HG02588 (cell line): ENCODE measurements at regions not wholly inside any gene's neighbourhood (a gene's known extent, or its start where the extent isn't known, plus 50 kb on each side); places are given as distances from the start of the nearest gene placed in this dataset.
"Not testable (repeated sequence)": the region's sequence is repeated elsewhere in the genome, so short reads cannot be mapped to it uniquely, and the experiment has no call there.

Source experiments
- ATAC-seq: cut with Tn5 transposase; IDR thresholded peaks from one replicate; pipeline ENCODE4 v1.9.1; 2021; ENCODE audit warnings: mild to moderate bottlenecking, moderate library complexity; ENCODE audit not compliant: unreplicated experiment

DNA sequence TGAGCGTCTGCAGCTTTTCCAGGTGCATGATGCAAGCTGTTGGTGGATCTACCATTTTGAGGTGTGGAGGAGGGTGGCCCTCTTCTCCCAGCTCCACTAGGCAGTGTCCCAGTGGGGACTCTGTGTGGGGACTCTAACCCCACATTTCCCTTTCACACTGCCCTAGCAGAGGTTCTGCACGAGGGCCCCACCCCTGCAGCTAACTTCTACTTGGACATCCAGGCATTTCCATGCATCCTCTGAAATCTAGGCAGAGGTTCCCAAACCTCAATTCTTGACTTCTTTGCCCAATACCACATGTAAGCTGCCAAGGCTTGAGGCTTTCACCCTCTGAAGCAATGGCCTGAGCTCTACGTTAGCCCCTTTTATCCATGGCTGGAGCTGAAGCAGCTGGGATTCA lies 61.4 kb upstream of the HGFAC start:
- not testable (repeated sequence) for ATAC-seq

DNA sequence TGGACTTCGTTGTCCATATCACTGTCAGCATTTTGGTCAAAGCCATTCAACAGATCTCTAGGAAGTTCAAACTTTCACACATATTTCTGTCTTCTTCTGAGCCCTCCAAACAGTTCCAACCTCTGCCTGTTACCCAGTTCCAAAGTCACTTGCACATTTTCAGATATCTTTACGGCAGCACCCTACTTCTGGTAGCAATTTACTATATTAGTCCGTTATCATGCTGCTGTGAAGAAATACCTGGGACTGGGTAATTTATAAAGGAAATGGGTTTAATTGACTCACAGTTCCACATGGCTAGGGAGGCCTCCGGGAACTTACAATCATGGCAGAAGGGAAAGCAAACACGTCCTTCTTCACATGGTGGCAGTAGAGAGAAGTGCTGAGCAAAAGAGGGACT lies 60.6 kb upstream of the HGFAC start:
- not testable (repeated sequence) for ATAC-seq

DNA sequence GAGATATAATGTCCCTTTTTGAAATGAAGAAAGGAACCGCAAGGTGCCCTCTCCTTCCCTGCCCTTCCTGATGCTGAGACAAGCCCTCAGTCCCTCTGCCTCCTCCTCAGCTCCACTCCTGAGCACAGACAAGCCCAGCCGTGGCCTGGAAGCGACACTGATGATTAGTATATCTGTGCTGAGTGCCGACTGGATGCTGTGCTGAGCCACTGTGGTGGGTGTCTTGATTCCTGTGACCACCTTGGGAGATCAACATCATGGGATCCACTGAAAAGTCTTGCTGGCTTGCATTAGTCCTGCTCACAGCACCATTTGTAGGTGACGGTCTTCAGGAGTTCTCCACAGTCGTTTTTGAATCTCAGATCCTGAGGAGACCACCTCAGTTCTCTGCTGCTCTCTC lies 59.5 kb upstream of the HGFAC start:
- ATAC-seq = no peak

DNA sequence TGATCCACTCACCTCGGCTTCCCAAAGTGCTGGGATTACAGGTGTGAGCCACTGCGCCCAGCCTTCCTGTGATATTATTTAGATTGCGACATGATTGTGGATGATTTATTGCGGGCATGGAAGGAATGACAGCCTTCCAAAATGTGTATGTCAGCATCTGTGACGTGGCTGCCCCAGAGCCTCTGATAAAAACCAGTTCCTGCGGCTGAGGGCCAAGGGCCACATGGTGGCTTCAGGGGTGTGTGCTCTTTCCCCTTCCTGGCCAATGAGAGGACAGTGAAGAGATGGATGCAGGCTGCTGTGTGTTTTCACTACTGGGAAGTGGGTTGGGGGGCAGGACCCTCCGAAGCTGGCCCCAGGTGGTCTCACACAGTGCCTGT lies 57.4 kb upstream of the HGFAC start:
- no peak for ATAC-seq

DNA sequence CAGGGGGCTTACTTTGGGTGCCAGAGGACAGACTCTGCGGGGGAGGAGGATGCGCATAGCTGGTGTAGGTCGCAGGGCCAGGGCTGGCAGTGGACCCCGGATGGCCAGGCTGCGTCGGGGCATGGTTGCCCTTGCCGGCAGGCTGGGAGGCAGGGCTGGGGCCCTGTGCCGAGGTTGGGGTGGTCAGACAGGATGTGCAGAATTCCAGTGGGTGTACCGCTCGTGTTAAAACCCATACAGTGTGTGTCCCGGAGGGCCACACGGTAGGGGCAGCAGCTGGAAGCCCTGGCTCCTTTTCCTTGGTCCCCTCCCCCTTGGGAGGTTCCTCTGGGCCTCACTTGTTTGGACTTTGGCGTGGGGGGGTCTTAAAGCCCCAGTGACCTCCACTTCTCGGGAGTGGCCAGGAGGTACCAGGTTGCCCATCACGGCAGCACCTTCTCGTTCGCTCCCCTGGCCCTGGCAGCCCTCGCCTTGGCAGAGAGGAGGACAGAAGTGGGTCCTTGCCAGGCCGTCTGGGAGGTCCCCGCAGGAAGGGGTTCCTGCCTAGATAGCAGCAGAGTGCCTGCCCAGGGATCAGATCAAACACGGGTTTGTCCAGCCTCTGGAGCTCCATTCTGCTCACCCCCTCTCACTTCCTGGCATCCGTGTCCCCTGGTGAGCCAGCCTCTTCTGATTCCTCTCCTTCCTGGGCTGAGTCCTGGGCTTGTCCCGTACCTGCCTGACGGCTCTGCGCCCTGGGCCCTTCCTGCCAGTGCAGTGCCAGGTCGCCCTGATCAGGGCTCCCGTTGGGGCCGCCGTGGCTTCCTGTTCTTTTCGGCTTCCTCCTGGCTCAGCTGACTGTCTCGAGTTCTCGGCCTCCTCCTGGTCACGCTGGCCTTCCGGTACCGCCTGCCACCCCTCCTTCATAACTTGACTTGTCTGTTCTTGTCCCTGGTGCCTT lies 56.7 kb upstream of the HGFAC start:
- no peak for ATAC-seq

DNA sequence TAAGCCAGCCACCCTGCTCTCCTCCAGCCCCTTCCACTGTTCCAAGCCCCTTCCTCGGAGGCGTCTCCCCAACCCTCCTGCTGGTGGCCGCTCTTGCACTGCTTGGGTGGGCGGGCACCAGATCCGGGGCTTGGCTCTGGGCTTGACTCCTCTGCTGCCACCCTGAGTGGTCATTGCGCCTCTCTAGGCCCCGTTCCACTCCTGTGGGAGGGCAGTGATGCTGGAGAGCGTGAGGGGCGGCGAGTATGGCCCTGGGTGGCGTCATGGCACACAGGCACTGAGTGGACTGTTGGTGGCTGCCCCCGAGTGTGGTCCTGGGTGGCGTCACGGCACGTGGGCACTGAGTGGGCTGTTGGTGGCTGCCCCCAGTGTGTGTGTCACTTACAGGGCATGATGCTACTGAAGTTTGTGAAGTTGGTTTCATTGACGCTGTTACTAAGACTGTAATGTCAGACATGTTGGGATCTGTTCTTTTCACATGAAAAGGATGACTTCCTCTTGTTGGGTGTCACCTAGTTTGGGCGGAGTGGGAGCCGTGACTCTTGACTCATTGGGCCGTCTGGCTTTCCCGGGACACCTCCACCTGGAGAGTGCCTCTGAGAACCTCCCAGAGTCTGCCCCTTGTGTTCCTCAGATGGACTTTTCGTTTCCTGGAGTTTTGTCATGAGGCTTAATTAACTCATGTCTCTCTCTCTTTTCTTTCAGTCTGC lies 55.9 kb upstream of the HGFAC start:
- ATAC-seq = no peak

DNA sequence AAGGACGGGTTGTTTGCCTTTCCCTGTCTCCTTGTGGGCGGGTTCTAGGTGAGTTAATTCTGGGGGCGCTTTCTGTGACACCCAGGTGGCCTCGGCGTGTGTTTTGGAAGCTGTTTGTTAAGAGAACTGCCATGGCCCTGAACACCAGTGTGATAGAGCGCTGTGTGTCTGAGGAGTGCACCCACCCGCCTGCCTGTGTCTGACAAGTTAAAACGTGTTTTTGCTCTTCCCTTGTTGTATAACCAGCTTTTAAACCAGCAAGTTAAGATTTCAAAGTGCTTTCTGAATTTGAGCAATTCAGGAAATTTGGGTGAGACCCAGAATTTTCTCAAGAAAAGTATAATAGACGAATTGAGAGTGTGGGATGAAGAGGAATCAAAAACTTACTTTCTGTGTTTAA lies 55.2 kb upstream of the HGFAC start:
- ATAC-seq = no peak

DNA sequence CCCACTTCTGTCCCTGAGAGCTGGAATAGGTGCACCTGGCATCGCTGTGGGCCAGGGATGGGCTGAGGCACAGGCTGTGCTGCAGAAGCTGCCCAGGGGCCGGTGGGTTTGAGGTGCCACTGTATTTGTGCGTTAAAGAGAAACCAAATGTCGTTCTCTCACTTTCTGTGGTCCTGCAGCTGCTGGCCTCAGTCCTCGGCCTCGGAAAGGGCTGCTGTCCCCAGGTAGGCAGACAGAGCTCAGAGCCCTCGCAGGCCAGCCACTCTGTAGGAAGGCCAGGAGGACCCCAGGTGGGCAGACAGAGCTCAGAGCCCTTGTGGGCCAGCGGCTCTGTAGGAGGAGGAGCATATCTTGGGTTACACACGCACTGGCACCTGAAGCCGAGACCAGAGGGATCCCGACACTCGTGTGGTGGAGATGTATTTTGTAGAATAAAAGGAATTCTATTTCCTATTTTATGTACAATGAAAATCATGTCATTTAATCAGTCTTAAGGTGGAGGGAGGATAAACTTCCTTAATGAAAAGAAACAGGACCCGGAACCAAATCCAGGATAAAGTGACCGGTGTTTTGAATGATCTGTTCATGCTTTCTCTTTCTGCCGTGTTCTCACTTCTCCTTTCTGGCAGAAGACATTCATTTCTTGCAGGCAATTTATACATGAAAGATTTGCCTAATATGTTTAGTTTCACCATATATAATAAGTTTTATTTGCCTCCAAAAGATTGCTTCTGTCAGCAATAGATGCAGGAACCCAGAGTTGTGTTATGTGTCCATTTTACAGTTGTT lies 54.4 kb upstream of the HGFAC start:
- no peak for ATAC-seq

DNA sequence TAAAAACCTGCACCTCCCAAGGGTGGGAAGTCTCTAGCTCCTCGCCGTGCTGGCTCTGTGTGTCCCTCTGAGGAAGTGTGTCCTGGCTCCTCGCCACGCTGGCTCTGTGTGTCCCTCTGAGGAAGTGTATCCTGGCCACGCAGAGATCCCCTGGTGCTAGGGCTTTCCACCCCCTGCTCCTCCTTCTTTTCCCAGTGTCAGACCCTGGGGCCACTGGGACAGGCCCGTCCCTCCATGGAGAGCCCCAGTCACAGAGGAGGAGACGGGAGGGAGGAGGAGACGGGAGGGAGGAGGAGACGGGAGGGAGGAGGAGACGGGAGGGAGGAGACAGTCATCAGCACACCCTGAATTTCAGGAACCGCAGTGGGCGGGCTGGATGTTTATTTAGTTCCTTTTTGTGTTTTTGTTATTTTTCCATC lies 53.8 kb upstream of the HGFAC start:
- no peak for ATAC-seq

DNA sequence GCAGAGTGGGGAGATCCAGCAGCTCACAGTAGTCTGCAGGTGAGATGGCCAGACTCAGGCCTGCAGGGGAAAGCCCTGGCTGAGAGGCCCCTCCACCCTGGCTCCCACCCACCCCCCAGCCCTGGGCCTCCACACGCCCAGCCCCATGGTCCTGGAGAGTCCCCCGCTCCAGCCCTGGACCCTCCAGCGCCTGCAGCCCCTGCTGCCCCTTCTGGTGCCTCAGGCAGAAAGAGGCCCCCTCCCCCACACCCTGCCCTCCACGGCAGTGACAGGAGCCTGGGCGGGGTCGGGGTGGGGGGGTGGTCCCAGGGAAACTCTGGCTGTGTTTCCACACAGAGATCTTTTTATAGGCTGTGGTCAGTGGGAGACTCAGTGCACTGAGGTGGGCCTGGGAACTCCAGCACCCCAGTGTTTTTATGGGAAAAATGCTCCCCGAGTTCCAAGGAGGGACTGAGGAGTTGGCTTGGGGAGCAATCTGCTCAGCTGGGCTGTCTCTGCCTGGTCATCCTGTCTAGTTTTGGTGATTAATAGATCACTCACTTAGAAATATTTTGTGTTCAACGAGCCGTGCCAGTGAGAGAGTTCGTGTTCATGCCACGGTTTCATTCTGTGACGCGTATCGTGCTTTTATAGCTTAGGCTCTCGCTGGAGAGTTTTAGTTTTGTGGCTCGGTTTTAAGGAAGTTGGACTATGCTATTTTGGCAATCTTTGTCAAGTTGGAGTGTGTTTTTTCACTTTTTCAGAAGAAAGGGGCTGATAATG lies 53.1 kb upstream of the HGFAC start:
- peak; percentile 60 for ATAC-seq

DNA sequence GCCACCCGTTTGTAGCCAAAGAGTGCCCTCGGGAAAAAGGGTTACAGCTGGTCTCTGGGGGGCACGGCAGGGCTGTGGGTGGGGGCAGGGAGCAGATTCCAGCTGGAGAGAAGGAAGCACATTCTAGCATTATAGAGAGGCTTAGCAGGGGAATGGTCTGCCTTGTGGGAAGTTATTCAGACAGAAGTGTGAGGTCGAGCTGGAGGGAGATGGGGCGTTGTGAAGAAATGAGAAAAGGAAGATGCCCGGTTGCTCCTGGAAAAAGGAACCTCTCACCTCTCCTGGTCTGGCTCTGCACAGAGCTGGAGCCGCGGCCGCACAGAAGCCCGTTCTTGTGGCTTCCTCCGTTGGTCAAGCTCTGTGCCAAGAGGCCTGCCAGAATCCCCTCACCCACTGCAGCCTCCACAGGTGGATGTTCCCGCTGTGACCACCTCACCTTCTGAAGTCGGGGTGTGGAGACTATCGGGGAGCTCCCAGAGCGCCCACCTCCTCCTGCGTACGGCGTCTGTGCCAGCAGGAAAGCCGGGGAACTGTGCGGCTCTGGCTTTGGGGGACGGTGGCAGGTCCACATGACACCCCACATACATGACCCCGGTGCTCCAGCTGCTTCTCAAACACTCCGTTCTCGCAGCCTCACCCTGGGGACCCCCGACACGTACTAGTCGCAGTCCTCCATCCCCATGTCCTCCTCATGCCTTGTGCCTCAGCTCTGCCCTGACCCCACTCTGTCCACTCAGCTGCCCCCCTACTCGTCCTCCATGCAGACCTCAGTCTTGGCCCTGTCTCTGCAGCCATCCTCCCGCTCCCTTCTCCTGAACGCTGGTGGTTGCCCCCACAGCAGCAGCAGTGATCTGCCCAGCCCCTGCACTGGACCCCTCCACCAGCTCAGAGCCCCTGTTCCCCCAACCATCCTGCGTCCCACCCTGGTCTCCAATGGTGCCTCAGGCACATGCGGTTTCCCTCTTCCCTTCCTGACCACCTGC lies 52.2 kb upstream of the HGFAC start:
- ATAC-seq = no peak

DNA sequence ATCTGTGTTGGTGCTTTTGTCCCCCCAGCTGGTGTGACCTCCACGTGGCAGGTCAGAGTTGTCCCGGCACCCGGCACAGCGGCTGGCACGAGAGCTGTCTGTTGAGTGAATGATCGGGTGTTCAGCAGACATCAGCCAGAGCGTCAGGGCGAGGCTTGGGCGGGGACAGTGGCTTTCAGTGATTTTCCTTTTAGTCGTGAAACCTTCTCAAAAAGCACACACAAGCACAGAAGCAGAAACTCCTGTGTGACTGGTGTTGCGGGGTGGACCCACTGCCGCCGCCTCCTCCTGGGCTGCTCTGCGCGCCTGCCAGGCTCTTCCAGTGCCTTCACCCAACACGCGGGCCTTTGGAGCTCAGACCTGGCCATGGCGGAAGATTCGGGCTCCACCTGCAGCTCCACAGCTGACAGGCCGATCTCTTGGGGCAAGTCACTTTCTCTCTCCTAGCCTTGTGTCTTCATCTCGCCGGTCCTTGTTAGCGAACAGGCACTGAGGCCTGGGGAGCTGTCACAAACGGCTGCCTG lies 51.4 kb upstream of the HGFAC start:
- ATAC-seq = no peak

DNA sequence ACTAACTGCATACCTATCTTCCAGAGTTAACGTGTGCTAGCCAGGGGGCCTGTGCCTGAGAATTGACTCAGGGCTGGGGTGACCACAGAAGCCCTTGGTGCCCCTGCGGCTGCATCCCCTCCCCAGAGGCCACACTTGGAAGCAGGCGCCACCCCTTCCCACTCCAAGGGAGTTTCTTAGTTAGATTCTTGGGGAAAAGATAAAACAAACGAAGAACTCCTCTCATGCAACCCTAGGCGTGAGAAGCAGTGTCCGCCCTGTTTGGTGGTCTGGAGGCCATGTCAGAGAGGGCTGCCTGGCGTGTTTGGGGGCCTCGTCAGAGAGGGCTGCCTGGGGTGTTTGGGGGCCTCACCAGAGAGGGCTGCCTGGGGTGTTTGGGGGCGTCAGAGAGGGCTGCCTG lies 50.3 kb upstream of the HGFAC start:
- no peak for ATAC-seq
